ENCODE measurements at regions not wholly inside any gene's neighbourhood (a gene's known extent, or its start where the extent isn't known, plus 50 kb on each side); places are given as distances from the start of the nearest gene placed in this dataset.

- no peak overlapping the region for H3K4me3 ChIP-seq (replicated peaks in 1 of 2; ENCODE audit: low read depth in 2 of 2, low read length in 2 of 2)
- no peak for TF ChIP-seq CTCF (IDR thresholded peaks at IDR 0.05; ENCODE audit: low read depth, low read length)
- DNase-seq (ENCODE audit: low read depth in 2 of 2) = peak; percentile 47 to 78
These were observed 185.8 kb upstream of the NREP start for GRCh38 chr5:111942661-111943401.

DNA sequence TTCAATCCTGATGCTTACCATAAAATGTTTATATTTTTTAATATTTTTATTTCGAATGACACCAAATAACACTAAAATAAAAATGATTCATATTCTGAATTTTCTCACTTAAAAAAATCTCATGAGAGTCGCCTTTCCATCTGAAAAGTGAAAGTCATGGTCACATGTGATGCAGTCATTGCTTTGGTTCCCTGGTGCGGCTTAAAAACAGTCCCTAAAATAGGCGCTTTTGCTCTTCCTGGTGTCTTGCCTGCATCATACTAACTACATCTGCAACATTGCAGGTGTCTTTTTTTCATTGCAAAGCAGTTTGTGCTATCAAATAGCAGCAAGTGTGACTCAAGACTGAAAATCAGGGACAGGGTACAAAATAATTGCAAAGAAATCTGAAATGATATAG is 185.2 kb upstream of the NREP start:
- DNase-seq (ENCODE audit: low read depth in 2 of 2) = no peak
- no peak for TF ChIP-seq CTCF (IDR thresholded peaks at IDR 0.05; ENCODE audit: low read depth, low read length)
- H3K4me3 ChIP-seq (replicated peaks in 1 of 2; ENCODE audit: low read depth in 2 of 2, low read length in 2 of 2) = no peak overlapping the region

DNA sequence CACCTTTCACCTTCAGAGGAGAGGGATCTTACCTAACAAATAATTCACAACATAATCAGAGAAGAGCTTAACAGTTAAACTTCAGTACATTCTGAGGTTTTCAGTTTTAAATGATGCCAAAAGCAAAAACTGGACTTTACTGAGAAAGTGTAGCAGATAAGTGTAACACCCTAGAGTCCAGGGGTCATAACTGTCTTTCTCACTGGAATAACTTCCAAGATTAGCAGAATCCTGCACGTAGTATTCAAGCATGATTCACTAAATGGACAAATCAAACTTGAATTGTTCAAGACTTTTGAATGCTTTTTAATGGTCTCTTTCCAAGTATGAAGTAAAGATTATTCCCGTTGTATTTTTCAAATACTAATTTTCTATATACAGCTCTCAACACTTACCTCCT is 180.1 kb upstream of the NREP start:
- H3K4me3 ChIP-seq (replicated peaks in 1 of 2; ENCODE audit: low read depth in 2 of 2, low read length in 2 of 2) = no peak overlapping the region
- TF ChIP-seq CTCF (IDR thresholded peaks at IDR 0.05; ENCODE audit: low read depth, low read length) = no peak
- DNase-seq (ENCODE audit: low read depth in 2 of 2) = peak in 1 of 2 donors; percentile 62

DNA sequence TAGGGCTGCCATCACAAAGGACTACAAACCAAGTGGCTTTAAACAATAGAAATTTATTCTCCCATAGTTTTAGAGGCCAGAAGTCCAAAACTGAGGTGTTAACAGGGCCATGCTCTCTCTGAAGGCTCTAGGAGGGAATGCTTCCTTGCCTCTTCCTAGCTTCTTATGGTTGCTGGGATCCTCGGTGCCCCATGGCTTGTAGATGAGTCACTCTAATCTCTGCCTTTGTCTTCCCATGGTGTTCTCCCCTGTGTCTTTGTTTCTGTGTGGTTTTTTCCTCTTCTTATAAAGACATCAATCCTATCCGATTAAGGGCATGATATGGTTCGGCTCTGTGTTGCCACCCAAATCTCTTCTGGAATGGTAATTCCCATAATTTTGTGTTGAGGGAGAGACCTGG is 178.8 kb upstream of the NREP start:
- DNase-seq (ENCODE audit: low read depth in 2 of 2) = peak in 1 of 2 donors; percentile 52
- TF ChIP-seq CTCF (IDR thresholded peaks at IDR 0.05; ENCODE audit: low read depth, low read length) = no peak
- no peak overlapping the region for H3K4me3 ChIP-seq (replicated peaks in 1 of 2; ENCODE audit: low read depth in 2 of 2, low read length in 2 of 2)

DNA sequence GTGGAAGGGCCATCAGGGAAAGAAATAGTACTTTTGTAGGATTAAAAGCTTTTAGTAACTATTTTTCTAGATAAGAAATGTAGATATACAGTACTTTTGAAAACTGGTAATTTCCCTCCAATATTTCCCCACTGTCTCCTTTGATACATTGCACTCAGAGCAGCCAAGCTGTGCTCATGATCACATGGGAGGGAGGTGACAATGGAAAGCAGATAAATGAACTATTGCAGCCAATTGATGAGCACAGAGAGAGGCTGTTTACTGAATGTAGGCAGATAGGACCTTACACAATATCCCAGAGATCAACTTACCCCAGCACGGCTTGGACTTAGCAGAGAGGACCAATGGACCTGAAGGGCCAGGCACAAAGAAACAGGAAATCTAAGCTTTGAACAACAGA is 178.0 kb upstream of the NREP start:
- no peak for TF ChIP-seq CTCF (IDR thresholded peaks at IDR 0.05; ENCODE audit: low read depth, low read length)
- no peak for DNase-seq (ENCODE audit: low read depth in 2 of 2)

DNA sequence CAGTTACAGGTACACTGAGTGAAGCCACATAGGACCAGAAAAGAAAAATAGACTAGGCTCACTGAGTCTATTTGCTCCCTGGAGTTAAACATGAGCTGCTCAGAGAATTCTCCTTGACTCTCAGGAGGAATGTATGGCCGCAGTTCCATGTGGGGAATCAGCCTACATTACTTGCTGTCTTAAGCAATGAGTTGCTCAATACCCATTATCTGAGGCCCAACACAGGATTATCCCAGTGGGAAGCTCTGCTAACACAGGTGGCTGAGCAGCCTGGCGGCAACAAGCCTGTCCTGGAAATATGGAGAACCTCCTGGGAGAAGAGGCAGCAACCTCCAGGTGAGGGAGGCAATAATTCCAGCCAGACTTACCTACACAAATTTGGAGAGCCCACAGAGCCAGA is 177.5 kb upstream of the NREP start:
- no peak for TF ChIP-seq CTCF (IDR thresholded peaks at IDR 0.05; ENCODE audit: low read depth, low read length)
- no peak overlapping the region for H3K4me3 ChIP-seq (replicated peaks in 1 of 2; ENCODE audit: low read depth in 2 of 2, low read length in 2 of 2)
- DNase-seq (ENCODE audit: low read depth in 2 of 2) = peak in 1 of 2 donors; percentile 45

More for the DNA sequence above, 178.0 kb upstream of the NREP start:
- no peak overlapping the region for H3K4me3 ChIP-seq (replicated peaks in 1 of 2; ENCODE audit: low read depth in 2 of 2, low read length in 2 of 2)

DNA sequence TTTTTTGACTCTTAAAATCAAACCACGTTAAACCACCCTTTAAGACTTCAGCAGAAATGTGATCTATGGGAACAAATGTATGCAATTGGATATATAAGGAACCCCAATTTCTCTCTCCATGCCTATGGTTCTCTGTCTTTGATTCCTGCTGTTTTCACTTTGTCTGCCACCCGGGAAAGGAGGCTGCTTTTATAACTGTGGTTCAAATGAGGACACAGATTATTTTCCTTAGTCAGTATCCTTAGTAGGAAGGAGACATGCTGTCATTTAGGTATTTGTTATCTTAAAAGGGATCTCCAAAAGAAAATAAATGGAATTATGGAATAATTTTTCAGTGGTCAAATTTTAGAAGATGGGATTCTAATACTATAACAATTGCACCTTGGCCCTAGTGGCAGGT is 176.1 kb upstream of the NREP start:
- H3K4me3 ChIP-seq (replicated peaks in 1 of 2; ENCODE audit: low read depth in 2 of 2, low read length in 2 of 2) = no peak overlapping the region
- no peak for DNase-seq (ENCODE audit: low read depth in 2 of 2)
- no peak for TF ChIP-seq CTCF (IDR thresholded peaks at IDR 0.05; ENCODE audit: low read depth, low read length)

All from cardiac fibroblast (primary cell).